ENCODE measurements at regions not wholly inside any gene's neighbourhood (a gene's known extent, or its start where the extent isn't known, plus 50 kb on each side); places are given as distances from the start of the nearest gene placed in this dataset.

GRCh38 chr2:81206216-81206615, 901.7 kb upstream of the LRRTM1 start:
- no peak overlapping the region for H3K4me3 ChIP-seq (ENCODE audit: low read length)
- H3K27ac ChIP-seq (ENCODE audit: low read length), result no peak overlapping the region
- no peaks in the 10 kb centered on the region for H3K4me1 ChIP-seq (ENCODE audit: control insufficient read depth, insufficient read depth, low read length)
- no CpG with 5 or more reads among the region's 5 CpGs for WGBS (ENCODE audit: insufficient coverage, insufficient read length)
- H3K27me3 ChIP-seq (ENCODE audit: control insufficient read depth, insufficient read depth, low read length), result no peaks in the 10 kb centered on the region
- no peaks in the 10 kb centered on the region for H3K9me3 ChIP-seq (ENCODE audit: control insufficient read depth, insufficient read depth, low read length)
- no peaks in the 10 kb centered on the region for H3K36me3 ChIP-seq (ENCODE audit: control insufficient read depth, insufficient read depth, low read length)
- no peak for DNase-seq (ENCODE audit: low read depth, low spot score)

DNA sequence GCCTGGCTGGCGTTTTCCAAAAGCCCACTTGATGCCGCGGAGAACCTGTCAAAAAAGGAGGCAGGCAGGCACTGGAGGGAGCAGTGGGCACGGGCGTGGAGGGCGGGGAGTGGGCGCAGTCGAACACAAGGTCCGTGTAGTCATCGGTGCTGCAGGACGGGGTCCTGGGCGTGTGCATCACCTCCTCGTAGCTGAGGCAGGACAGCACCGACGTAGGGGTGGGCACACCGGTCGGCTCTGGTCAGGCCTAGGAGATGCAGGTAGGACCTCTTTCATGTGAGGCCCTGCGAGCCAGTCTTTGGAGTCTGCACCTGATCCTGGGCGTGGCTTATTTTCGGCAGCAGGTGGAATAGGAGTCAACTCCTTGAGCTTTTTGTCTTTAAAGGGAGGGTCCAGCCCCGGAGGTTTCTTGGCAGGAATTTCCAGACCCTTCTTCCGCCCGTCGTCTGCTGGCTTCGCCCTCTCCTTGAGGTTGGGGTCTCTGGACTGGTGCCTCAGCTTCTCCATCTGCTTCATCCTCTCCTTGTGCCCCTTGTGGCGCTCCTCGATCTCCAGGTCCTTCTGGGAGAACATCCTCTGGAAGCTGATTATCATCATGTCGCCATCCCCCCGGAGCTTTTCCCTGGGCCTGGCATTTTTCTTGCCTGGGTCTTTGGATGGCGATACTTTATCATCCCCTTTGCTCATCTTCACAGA, 892.5 kb upstream of the LRRTM1 start:
- Histone ChIP-seq H3K27me3 (ENCODE audit: control insufficient read depth, insufficient read depth, low read length) (no peaks in the 10 kb centered on the region), H3K36me3 (ENCODE audit: control insufficient read depth, insufficient read depth, low read length) (no peaks in the 10 kb centered on the region), H3K27ac (ENCODE audit: low read length) (no peak overlapping the region), H3K4me1 (ENCODE audit: control insufficient read depth, insufficient read depth, low read length) (no peaks in the 10 kb centered on the region; the same call in 1 of the 2 replicates), H3K9me3 (ENCODE audit: control insufficient read depth, insufficient read depth, low read length) (no peaks in the 10 kb centered on the region), H3K4me3 (ENCODE audit: low read length) (no peak overlapping the region)
- no CpG with 5 or more reads among the region's 30 CpGs for WGBS (ENCODE audit: insufficient coverage, insufficient read length)
- DNase-seq (ENCODE audit: low read depth, low spot score), result no peak

- Histone ChIP-seq H3K4me3 (ENCODE audit: low read length) (no peak overlapping the region), H3K36me3 (ENCODE audit: control insufficient read depth, insufficient read depth, low read length) (no peaks in the 10 kb centered on the region), H3K27me3 (ENCODE audit: control insufficient read depth, insufficient read depth, low read length) (no peaks in the 10 kb centered on the region), H3K4me1 (ENCODE audit: control insufficient read depth, insufficient read depth, low read length) (no peaks in the 10 kb centered on the region; the same call in 1 of the 2 replicates), H3K27ac (ENCODE audit: low read length) (no peak overlapping the region), H3K9me3 (ENCODE audit: control insufficient read depth, insufficient read depth, low read length) (no peaks in the 10 kb centered on the region)
- WGBS (ENCODE audit: insufficient coverage, insufficient read length), result no CpG with 5 or more reads among the region's 25 CpGs
- no peak for DNase-seq (ENCODE audit: low read depth, low spot score)
Observed at GRCh38 chr2:81196383-81196851, 891.9 kb upstream of the LRRTM1 start.

GRCh38 chr2:81195774-81196382, 891.3 kb upstream of the LRRTM1 start:
- Histone ChIP-seq H3K9me3 (ENCODE audit: control insufficient read depth, insufficient read depth, low read length) (no peaks in the 10 kb centered on the region), H3K27ac (ENCODE audit: low read length) (no peak overlapping the region), H3K27me3 (ENCODE audit: control insufficient read depth, insufficient read depth, low read length) (no peaks in the 10 kb centered on the region), H3K4me3 (ENCODE audit: low read length) (no peak overlapping the region), H3K36me3 (ENCODE audit: control insufficient read depth, insufficient read depth, low read length) (no peaks in the 10 kb centered on the region), H3K4me1 (ENCODE audit: control insufficient read depth, insufficient read depth, low read length) (no peaks in the 10 kb centered on the region; the same call in 1 of the 2 replicates)
- no peak for DNase-seq (ENCODE audit: low read depth, low spot score)
- WGBS (ENCODE audit: insufficient coverage, insufficient read length), result no CpG with 5 or more reads among the region's 19 CpGs

DNA sequence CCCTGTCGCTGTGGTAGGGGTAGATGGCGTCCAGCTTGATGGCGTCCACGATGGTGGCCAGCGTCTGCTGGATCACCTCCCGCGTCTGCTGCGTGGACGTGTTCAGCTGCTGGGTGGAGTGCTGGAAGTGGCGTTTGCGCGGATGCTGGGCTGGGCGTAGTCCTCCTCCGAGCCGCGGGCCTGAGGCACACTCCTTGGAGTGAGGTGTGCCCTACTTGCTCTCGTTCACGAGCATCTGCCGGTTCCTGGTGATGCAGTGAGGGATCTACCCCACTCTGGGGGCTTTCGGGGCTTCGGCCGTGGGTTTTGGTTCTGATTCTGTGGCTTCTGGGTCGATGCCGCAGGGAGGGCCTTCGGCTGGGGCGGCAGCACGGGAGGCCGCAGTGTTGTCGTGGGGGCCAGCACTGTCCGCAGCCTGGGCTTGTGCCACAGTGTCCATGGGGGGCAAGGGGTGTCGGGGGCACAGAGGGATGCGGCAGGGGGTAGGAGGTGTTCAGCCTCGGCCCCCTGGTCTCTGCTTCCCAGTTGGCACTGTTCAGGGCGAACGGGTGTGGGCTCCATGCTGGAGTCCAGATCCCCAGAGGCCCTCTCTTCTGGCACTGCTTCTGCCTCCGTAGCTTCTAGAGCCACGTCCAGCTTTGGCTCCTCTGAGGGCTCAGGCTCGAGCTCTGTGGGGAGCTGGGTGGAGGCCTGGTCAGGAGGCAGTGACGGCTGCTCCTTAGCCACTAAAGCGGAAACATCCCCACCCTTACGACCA, 890.6 kb upstream of the LRRTM1 start:
- no peak overlapping the region for H3K27ac ChIP-seq (ENCODE audit: low read length)
- H3K27me3 ChIP-seq (ENCODE audit: control insufficient read depth, insufficient read depth, low read length), result no peaks in the 10 kb centered on the region
- no peaks in the 10 kb centered on the region for H3K36me3 ChIP-seq (ENCODE audit: control insufficient read depth, insufficient read depth, low read length)
- no peaks in the 10 kb centered on the region for H3K9me3 ChIP-seq (ENCODE audit: control insufficient read depth, insufficient read depth, low read length)
- H3K4me3 ChIP-seq (ENCODE audit: low read length), result no peak overlapping the region
- no CpG with 5 or more reads among the region's 41 CpGs for WGBS (ENCODE audit: insufficient coverage, insufficient read length)
- DNase-seq (ENCODE audit: low read depth, low spot score), result no peak
- no peaks in the 10 kb centered on the region for H3K4me1 ChIP-seq (ENCODE audit: control insufficient read depth, insufficient read depth, low read length)

GRCh38 chr2:81194581-81194980, 890.0 kb upstream of the LRRTM1 start:
- no peak overlapping the region for H3K27ac ChIP-seq (ENCODE audit: low read length)
- no peaks in the 10 kb centered on the region for H3K9me3 ChIP-seq (ENCODE audit: control insufficient read depth, insufficient read depth, low read length)
- H3K27me3 ChIP-seq (ENCODE audit: control insufficient read depth, insufficient read depth, low read length), result no peaks in the 10 kb centered on the region
- no peak for DNase-seq (ENCODE audit: low read depth, low spot score)
- no CpG with 5 or more reads among the region's 23 CpGs for WGBS (ENCODE audit: insufficient coverage, insufficient read length)
- no peaks in the 10 kb centered on the region for H3K4me1 ChIP-seq (ENCODE audit: control insufficient read depth, insufficient read depth, low read length)
- no peak overlapping the region for H3K4me3 ChIP-seq (ENCODE audit: low read length)
- no peaks in the 10 kb centered on the region for H3K36me3 ChIP-seq (ENCODE audit: control insufficient read depth, insufficient read depth, low read length)

GRCh38 chr2:81194176-81194575, 889.6 kb upstream of the LRRTM1 start:
- Histone ChIP-seq H3K4me3 (ENCODE audit: low read length) (no peak overlapping the region), H3K4me1 (ENCODE audit: control insufficient read depth, insufficient read depth, low read length) (no peaks in the 10 kb centered on the region), H3K9me3 (ENCODE audit: control insufficient read depth, insufficient read depth, low read length) (no peaks in the 10 kb centered on the region), H3K27me3 (ENCODE audit: control insufficient read depth, insufficient read depth, low read length) (no peaks in the 10 kb centered on the region), H3K27ac (ENCODE audit: low read length) (no peak overlapping the region), H3K36me3 (ENCODE audit: control insufficient read depth, insufficient read depth, low read length) (no peaks in the 10 kb centered on the region)
- no CpG with 5 or more reads among the region's 30 CpGs for WGBS (ENCODE audit: insufficient coverage, insufficient read length)
- no peak for DNase-seq (ENCODE audit: low read depth, low spot score)

- Histone ChIP-seq H3K27me3 (ENCODE audit: control insufficient read depth, insufficient read depth, low read length) (no peaks in the 10 kb centered on the region), H3K36me3 (ENCODE audit: control insufficient read depth, insufficient read depth, low read length) (no peaks in the 10 kb centered on the region), H3K4me1 (ENCODE audit: control insufficient read depth, insufficient read depth, low read length) (no peaks in the 10 kb centered on the region), H3K9me3 (ENCODE audit: control insufficient read depth, insufficient read depth, low read length) (no peaks in the 10 kb centered on the region), H3K4me3 (ENCODE audit: low read length) (no peak overlapping the region), H3K27ac (ENCODE audit: low read length) (no peak overlapping the region)
- no peak for DNase-seq (ENCODE audit: low read depth, low spot score)
Observed at GRCh38 chr2:81181845-81182244, 877.3 kb upstream of the LRRTM1 start.

DNA sequence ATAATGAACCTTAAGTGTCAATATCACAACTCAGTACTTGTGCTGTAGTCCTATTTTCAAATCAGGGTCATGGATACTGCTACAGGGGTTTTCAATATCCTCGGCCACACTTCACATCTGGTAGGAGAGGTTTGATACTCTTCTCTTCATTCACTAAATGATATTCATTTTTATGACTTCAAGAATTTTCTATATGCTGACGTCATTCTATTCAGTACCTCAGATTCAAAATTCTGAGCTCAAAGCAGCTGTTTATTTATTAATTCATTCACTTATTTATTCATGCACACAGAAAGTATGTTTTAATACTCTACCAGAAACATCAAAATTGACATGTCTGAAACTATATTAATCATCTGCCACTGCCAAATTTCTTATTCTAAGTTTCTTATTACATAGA, 866.9 kb upstream of the LRRTM1 start:
- no peaks in the 10 kb centered on the region for H3K36me3 ChIP-seq (ENCODE audit: control insufficient read depth, insufficient read depth, low read length)
- no peak for DNase-seq (ENCODE audit: low read depth, low spot score)
- no peak overlapping the region for H3K27ac ChIP-seq (ENCODE audit: low read length)
- no CpG with 5 or more reads among the region's 2 CpGs for WGBS (ENCODE audit: insufficient coverage, insufficient read length)
- no peak overlapping the region for H3K4me3 ChIP-seq (ENCODE audit: low read length)
- H3K4me1 ChIP-seq (ENCODE audit: control insufficient read depth, insufficient read depth, low read length), result no peaks in the 10 kb centered on the region
- no peaks in the 10 kb centered on the region for H3K9me3 ChIP-seq (ENCODE audit: control insufficient read depth, insufficient read depth, low read length)
- no peaks in the 10 kb centered on the region for H3K27me3 ChIP-seq (ENCODE audit: control insufficient read depth, insufficient read depth, low read length)

DNA sequence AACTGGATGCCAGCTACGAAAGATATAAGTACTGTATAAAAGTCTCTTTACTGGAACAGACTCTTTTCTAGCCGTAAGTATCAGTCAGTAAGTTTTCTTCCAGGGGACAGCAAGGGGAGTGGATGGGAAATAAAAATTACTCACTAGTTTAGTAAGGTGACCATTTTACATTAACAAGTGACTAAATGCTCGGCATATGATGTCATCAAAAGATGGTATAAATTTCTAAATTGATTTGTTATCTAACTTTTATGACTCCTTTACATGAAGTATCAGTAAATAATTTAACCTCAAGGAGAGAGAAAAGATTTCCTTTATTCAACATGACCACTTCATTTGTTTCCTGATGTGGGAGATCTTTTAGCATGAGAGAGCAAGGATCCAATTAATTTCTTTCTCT, 859.0 kb upstream of the LRRTM1 start:
- H3K27ac ChIP-seq (ENCODE audit: low read length), result no peak overlapping the region
- no peaks in the 10 kb centered on the region for H3K9me3 ChIP-seq (ENCODE audit: control insufficient read depth, insufficient read depth, low read length)
- H3K27me3 ChIP-seq (ENCODE audit: control insufficient read depth, insufficient read depth, low read length), result no peaks in the 10 kb centered on the region

More for the DNA sequence above, 859.0 kb upstream of the LRRTM1 start:
- H3K4me3 ChIP-seq (ENCODE audit: low read length), result no peak overlapping the region
- H3K36me3 ChIP-seq (ENCODE audit: control insufficient read depth, insufficient read depth, low read length), result no peaks in the 10 kb centered on the region
- DNase-seq (ENCODE audit: low read depth, low spot score), result no peak
- H3K4me1 ChIP-seq (ENCODE audit: control insufficient read depth, insufficient read depth, low read length), result no peaks in the 10 kb centered on the region
- no CpG with 5 or more reads among the region's 3 CpGs for whole genome bisulfite sequencing (ENCODE audit: insufficient coverage, insufficient read length)

All from iPS DF 6.9 (cell line).